HG03520 (cell line): ENCODE measurements at regions not wholly inside any gene's neighbourhood (a gene's known extent, or its start where the extent isn't known, plus 50 kb on each side); places are given as distances from the start of the nearest gene placed in this dataset.
"Not testable (repeated sequence)": the region's sequence is repeated elsewhere in the genome, so short reads cannot be mapped to it uniquely, and the experiment has no call there.

ENCODE experiments used
- ATAC-seq: cut with Tn5 transposase; IDR thresholded peaks from one replicate; pipeline ENCODE4 v1.9.1; 2021; ENCODE audit warnings: mild to moderate bottlenecking, moderate library complexity; ENCODE audit not compliant: unreplicated experiment

DNA sequence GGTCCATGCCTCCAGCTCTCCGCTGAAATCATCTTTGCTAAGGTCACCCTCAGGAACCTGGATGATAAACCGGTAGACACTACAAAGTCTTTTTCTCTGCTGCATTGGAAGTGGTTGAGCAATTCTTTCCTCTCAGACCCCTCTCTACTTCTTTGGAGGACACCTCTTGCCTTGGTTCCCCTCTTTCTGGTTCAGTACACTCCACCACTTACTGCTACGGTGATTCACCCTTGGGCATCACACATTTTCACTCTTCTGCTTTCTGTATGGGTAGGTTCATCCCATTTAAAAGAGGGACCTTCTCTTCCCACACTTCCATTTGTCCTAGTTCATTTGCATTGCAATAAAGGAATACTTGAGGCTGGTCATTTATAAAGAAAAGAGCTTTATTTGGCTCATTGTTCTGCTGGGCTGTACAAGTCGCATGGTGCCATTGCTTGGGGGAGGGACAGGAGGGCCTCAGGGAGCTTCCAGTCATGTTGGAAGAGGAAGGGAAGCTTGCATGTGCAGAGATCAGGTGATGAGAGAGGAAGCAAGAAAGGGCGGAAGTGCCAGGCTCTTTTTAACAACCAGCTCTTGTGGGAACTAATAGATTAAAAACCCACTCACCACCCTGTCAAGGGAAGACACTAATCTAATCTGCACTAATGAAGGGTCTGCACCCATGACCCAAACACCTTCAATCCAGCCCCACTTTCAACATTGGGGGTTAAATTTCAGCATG lies 149.7 kb upstream of the TMEM170B start:
- no peak for ATAC-seq

DNA sequence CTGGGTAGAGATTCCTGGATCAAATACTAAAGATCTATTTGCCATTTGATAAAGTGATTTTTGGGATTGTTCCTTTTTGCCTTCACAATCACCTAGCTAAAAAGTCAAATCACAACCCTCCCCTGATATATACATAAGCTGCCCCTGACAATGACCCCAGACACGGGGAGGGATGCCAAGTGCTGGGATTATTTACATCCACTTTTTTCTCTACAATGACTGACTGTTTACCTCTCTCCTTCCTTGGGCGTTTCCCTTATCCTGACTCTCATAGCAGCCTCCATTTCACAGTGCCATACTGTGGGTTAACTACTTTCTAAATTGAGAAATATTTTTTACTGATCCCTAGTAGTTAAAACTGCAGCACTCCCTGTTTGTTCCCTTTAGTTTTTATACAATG lies 150.8 kb upstream of the TMEM170B start:
- ATAC-seq, result no peak

DNA sequence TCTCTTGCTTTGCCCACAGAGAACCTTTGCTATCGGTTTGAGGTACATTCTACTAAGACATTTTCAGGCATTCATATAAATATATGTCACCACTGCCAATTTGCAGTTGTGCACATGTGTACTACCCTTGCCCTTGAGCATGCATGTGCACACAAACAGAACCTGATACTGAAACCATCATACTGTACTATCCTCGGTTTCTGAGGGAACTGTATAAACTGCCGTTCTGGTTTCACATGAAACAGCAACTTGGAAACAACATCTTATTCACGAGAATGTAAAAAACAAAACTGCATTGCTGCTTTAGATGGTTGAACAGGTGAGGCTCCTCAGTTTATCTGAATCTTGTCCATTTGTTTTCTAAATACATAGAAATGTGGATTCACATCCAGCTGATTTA lies 151.2 kb upstream of the TMEM170B start:
- ATAC-seq, result peak; percentile 72

- ATAC-seq, result no peak
These were observed 152.3 kb upstream of the NEDD9 start for GRCh38 chr6:11384531-11385309.

- peak; percentile 80 for ATAC-seq
These were observed 149.5 kb upstream of the NEDD9 start for GRCh38 chr6:11381801-11382513.

- ATAC-seq, result no peak
These were observed 148.7 kb upstream of the NEDD9 start for GRCh38 chr6:11380969-11381744.

DNA sequence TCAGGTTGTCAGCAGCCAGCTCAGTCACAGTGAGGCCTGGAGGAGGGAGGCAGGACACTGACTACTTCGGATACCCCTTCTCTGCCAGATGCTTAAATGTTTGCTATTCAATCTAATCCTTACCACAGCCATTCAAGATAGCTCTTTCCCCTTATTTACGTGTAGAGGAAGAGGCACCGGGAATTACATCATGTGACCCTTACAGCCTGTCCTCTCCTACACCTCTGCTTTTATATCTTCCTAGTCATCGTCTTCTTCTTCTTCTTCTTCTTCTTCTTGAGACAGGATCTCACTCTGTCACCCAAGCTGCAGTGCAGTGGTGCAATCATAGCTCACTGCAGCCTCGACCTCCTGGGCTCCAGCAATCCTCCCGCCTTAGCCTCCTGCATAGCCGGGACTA lies 148.1 kb upstream of the NEDD9 start:
- ATAC-seq, result no peak

DNA sequence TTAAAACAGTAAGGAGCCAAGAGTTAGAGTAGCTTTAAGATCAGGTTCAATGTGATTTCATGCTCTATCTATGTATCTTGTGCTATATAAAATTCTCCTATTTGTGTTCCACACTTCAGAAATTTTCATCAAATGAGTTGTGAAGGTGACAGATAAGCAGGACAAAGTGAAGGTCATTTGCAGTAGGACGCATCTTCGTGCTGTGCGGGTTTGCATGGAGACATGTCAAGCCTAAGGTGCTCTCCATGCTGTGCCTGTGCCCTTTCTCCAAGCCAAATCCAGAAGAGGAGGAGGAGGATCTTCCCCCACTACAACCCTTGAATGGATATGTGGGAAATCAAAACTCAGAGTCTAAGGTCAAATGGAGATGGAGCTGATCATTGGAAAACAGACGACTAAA lies 147.3 kb upstream of the NEDD9 start:
- no peak for ATAC-seq

GRCh38 chr6:11378639-11379038 lies 146.2 kb upstream of the NEDD9 start:
- ATAC-seq, result no peak

DNA sequence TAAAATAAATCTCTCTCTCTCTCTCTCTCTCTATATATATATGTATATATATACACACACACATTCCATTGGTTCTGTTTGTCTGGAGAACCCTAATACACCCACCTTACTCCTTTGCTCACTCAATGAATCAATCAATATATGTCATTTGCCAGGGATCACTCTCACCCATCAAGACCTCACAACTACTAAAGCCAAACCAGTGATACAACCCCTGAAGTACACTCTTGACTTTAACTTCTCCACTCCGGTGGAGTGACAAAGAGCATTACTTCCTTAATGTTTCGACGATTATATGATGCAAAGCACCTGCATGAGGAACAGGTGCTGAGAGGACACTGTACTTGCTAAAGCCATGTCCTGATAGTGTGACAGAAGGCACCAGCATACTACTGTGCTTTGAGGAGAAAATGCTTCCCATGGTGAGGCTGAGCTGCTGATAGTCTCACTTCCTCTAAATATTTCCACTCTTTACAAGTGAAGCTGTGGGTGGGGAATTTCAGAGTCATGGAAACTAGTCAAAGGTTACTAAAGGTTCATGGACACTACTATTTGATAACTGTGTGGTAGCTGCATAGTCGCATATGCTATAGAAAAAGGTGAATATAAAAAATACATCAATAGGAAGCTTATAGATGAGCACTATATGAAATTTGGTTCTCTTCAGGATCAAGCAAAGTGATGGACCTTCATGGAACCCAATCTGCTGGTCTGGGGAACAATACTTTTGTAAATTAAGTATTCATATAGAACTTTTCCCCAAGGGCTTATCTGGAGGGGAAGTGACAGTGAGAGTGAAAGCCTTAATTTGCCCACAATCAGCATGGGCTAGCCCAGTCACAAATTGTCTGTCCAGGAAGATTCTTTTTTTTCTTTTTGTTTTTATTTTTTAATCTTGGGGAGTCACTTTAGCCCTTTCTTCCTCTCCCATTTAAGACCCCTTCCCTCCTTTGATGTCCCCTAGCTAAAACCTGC lies 141.9 kb upstream of the NEDD9 start:
- ATAC-seq, result peak; percentile 94

DNA sequence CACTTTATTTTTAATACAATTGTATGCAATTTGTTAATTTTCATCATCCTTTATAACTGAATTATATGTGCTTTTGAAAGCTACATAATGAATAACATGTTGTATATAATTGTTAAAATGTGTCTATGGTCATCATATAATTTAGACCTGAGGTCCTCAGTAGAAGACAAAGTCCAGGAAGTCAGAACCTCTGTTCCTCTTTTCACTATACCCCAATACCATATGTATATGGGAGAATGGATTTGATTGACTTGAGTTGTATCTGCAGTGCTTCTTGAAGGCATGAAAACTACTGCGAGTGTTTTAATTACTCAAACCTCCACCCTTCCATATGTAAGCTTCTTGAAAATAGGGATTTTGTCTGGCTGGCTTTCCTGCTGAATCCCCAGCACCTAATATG lies 140.7 kb upstream of the NEDD9 start:
- no peak for ATAC-seq

DNA sequence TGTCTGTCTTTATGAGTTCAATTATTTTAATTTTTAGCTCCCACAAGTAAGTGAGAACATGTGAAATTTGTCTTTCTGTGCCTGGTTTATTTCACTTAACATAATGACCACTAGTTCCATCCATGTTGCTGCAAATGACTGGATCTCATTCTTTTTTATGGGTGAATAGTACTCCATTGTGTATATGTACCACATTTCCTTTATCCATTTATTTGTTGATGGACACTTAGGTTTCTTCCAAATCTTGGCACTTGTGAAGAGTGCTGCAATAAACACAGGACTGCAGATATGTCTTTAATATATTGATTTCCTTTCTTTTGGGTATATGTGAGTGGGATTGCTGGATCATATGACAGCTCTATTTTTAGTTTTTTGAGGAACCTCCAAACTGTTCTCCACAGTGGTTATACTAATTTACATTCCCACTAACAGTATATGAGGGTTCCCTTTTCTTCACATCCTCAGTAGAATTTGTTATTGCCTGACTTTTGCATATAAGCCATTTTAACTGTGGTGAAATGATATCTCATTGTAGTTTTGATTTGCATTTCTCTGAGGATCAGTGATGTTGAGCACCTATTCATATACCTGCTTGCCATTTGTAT lies 139.8 kb upstream of the NEDD9 start:
- ATAC-seq, result not testable (repeated sequence)

- ATAC-seq, result no peak
These were observed 137.9 kb upstream of the NEDD9 start for GRCh38 chr6:11370191-11371018.

DNA sequence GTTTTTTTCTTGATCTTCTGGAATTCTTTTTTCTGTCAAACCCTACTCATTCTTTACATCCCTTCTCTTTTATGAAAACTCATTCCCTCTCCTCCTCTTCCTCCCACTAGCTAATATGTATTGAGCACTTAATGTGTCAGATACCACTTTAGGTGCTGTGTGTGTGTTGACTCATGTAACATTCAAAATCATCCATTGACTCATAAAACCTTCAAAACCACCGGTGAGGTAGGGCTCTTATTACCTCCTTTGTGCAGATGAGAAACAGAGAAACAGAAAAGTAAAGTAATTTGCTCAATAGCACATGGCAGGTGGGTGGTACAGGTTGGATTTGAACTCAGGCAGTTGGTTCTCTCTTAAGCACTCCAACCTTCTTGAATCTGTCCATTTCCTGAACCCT lies 136.3 kb upstream of the NEDD9 start:
- no peak for ATAC-seq

DNA sequence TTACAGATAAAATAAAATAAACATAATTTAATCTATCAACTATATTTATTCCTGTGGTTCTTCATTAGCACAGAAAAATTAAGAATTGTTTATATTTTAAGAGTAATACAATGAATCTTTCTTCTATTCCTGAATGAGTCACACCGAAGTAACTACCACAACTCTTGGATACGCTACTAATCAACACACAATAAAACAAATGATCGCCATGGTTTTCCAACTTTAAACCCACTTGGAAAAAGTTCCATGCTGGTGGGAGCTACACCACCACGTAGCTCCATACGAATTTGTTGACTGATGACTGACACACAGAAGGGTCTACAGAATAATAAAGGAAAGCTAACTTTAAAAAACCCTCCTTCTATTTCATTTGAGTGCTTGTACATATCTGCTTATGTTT lies 135.8 kb upstream of the NEDD9 start:
- ATAC-seq, result no peak

GRCh38 chr6:11367638-11368199 lies 135.3 kb upstream of the NEDD9 start:
- ATAC-seq, result no peak

GRCh38 chr6:11366934-11367637 lies 134.6 kb upstream of the NEDD9 start:
- ATAC-seq, result no peak
